CD8-positive, alpha-beta memory T cell (primary cell): ENCODE measurements at regions not wholly inside any gene's neighbourhood (a gene's known extent, or its start where the extent isn't known, plus 50 kb on each side); places are given as distances from the start of the nearest gene placed in this dataset.
"Not testable (repeated sequence)": the region's sequence is repeated elsewhere in the genome, so short reads cannot be mapped to it uniquely, and the experiment has no call there.

ENCODE experiments used
- CTCF ChIA-PET: fragments of 350-600 bp; sonication (Branson Sonifier 250); formaldehyde crosslinking; loops from one replicate; lab custom pipeline; 2021; ENCODE audit warnings: antibody characterized with exemption; lab: Charles Lee
- POLR2A ChIA-PET: fragments of 350-600 bp; sonication (Branson Sonifier 250); formaldehyde crosslinking; loops from one replicate; lab custom pipeline; 2021; ENCODE audit warnings: antibody characterized with exemption; lab: Charles Lee
- DNase-seq, 5 donors: peaks; one replicate each; pipeline versions ENCODE4 v3.0.0 to v3.0.0-alpha.2; 2020 to 2022; ENCODE audit warnings: mixed read lengths in 1 of 5
- H3K27ac ChIP-seq: one replicate; pipeline ENCODE4 v1.7.0; 2013; ENCODE audit warnings: low read depth, mild to moderate bottlenecking, low read length, moderate library complexity
- H3K27me3 ChIP-seq: 2 replicates; pipeline ENCODE4 v1.7.0; 2013; ENCODE audit warnings: low read length, mild to moderate bottlenecking; ENCODE audit not compliant: insufficient read depth, poor library complexity, severe bottlenecking
- H3K36me3 ChIP-seq: 2 replicates; pipeline ENCODE4 v1.7.0; 2013; ENCODE audit warnings: mild to moderate bottlenecking, low read length, moderate library complexity; ENCODE audit not compliant: insufficient read depth
- H3K4me1 ChIP-seq: 2 replicates; pipeline ENCODE4 v1.7.0; 2013; ENCODE audit warnings: mild to moderate bottlenecking, low read length, moderate library complexity; ENCODE audit not compliant: insufficient read depth
- H3K4me3 ChIP-seq: 2 replicates; pipeline ENCODE4 v1.7.0; 2013; ENCODE audit warnings: mild to moderate bottlenecking, low read length
- H3K9me3 ChIP-seq: 2 replicates; pipeline ENCODE4 v1.7.0; 2013; ENCODE audit warnings: mild to moderate bottlenecking, low read length
- H3K27ac Mint-ChIP-seq, 8 donors: one replicate each; pipeline ENCODE4 v1.8.0; 2020 to 2021; ENCODE audit warnings: mixed read lengths in 8 of 8, mild to moderate bottlenecking in 6 of 8, inconsistent platforms in 3 of 8, moderate library complexity in 3 of 8
- H3K27me3 Mint-ChIP-seq, 2 donors: one replicate each; pipeline ENCODE4 v1.8.0; 2020 to 2021; ENCODE audit warnings: mixed read lengths in 2 of 2, mild to moderate bottlenecking in 1 of 2, moderate library complexity in 1 of 2
- H3K36me3 Mint-ChIP-seq, 3 donors: one replicate each; pipeline ENCODE4 v1.8.0; 2020 to 2021; ENCODE audit warnings: mixed read lengths in 3 of 3, inconsistent platforms in 1 of 3, mild to moderate bottlenecking in 1 of 3
- H3K4me1 Mint-ChIP-seq, 3 donors: one replicate each; pipeline ENCODE4 v1.8.0; 2020 to 2021; ENCODE audit warnings: mixed read lengths in 3 of 3, inconsistent platforms in 1 of 3, mild to moderate bottlenecking in 1 of 3
- H3K4me3 Mint-ChIP-seq, 7 donors: one replicate each; pipeline ENCODE4 v1.8.0; 2020 to 2021; ENCODE audit warnings: mixed read lengths in 7 of 7, mild to moderate bottlenecking in 6 of 7, moderate library complexity in 4 of 7, inconsistent platforms in 2 of 7
- H3K9me3 Mint-ChIP-seq, 5 donors: one replicate each; pipeline ENCODE4 v1.8.0; 2020 to 2022; ENCODE audit warnings: mixed read lengths in 5 of 5, mild to moderate bottlenecking in 3 of 5, moderate library complexity in 2 of 5, inconsistent platforms in 1 of 5

- H3K4me1 ChIP-seq, result no peaks in the 10 kb centered on the region
- no peak overlapping the region for H3K4me3 ChIP-seq
- Mint-ChIP-seq H3K27ac (no peak overlapping the region), H3K4me3 (no peak overlapping the region), H3K4me1 (no peaks in the 10 kb centered on the region), H3K36me3 (no peaks in the 10 kb centered on the region), H3K9me3 (no peaks in the 10 kb centered on the region), H3K27me3 (peaks cover 0 to 3% of the 10 kb centered on the region in 2 donors)
- CTCF ChIA-PET, result no interaction called here
- POLR2A ChIA-PET, result no interaction called here
- no peak overlapping the region for H3K27ac ChIP-seq
- H3K36me3 ChIP-seq, result no peaks in the 10 kb centered on the region
- no peaks in the 10 kb centered on the region for H3K27me3 ChIP-seq
- H3K9me3 ChIP-seq, result no peaks in the 10 kb centered on the region
- no peak for DNase-seq
Observed at GRCh38 chr4:100340512-100341485, 150.5 kb upstream of the DDIT4L start.

DNA sequence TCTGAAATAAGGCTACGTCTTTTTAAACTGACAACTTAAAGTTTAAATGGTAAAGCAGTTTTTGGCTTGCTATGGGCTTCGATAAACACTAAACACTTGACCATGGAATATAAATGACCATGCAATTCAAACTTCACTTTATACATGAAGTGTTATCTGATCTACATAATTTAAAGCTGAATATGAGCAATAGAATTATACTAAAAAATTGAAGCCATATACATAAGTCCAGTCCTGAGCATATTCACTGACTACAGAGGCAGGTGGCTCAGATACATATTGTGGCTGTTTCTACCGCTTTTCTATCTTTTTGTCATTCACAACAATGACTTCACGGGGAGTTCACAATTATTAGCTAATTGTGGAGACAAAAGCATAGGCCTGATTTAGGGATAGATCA, 149.6 kb upstream of the DDIT4L start:
- Mint-ChIP-seq H3K4me3 (no peak overlapping the region), H3K27me3 (peaks cover 3 to 6% of the 10 kb centered on the region in 2 donors), H3K4me1 (no peaks in the 10 kb centered on the region), H3K36me3 (no peaks in the 10 kb centered on the region), H3K9me3 (peaks cover 0 to 6% (median 4%) of the 10 kb centered on the region in 5 donors), H3K27ac (no peak overlapping the region)
- CTCF ChIA-PET, result no interaction called here
- no peaks in the 10 kb centered on the region for H3K9me3 ChIP-seq
- H3K36me3 ChIP-seq, result no peaks in the 10 kb centered on the region
- no peak for DNase-seq
- no peak overlapping the region for H3K27ac ChIP-seq
- no peaks in the 10 kb centered on the region for H3K4me1 ChIP-seq
- POLR2A ChIA-PET, result no interaction called here
- H3K27me3 ChIP-seq, result no peaks in the 10 kb centered on the region
- no peak overlapping the region for H3K4me3 ChIP-seq

- H3K4me1 Mint-ChIP-seq, H3K36me3 Mint-ChIP-seq, POLR2A ChIA-PET, H3K4me1 ChIP-seq, H3K4me3 ChIP-seq, H3K4me3 Mint-ChIP-seq, DNase-seq, H3K27ac Mint-ChIP-seq, H3K36me3 ChIP-seq, H3K27ac ChIP-seq, H3K27me3 ChIP-seq, H3K9me3 ChIP-seq: not testable (repeated sequence)
- CTCF ChIA-PET, result interaction anchor here (1.1 kb wide), 1 partner anchor 29 kb away, joined by 3 read pairs; no protein-coding TSS in a partner anchor
- Mint-ChIP-seq H3K27me3 (peaks cover 8 to 14% of the 10 kb centered on the region in 2 donors), H3K9me3 (peaks cover 8 to 19% (median 14%) of the 10 kb centered on the region in 5 donors)
Observed at GRCh38 chr4:100333491-100333890, 143.2 kb upstream of the DDIT4L start.

DNA sequence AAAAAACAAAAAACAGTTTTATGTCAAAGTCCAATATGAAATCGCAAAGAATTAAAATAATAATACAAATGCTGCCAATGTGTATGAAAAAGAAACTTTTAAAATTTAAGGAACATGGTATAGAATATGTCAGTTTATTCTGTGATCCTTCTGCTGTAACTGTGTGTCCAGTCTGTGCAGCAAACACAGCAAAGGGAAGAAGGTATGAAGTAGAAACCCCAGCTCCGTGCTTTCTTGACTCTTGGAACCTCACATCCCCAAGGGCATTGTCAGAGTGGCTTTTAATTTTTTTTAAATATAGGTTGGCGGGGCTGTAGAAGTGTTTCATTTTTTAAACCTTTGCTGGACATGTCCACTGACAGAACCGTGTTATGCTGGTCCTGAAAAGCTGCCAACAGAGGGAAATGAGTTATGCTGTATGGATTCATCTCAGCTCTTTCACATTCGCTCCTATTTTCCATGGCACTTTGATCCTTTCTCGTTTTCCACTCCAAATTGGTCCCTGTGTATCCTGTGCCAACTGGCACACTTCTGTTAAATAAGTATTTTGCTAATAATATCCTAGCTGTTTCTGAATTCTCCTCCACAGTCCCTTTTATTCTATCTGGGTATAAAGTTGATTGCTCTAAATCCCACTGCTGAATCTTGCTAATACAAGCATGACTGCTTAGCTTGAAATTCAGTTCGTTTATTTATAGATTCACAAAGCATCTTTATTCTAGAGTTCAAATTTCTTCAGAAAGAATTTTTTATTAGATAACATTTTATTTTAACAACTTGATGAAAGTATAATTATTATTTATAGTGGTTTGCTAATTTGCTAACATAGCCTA, 127.0 kb upstream of the DDIT4L start:
- Histone ChIP-seq H3K9me3 (no peaks in the 10 kb centered on the region), H3K27ac (no peak overlapping the region), H3K36me3 (no peaks in the 10 kb centered on the region), H3K27me3 (no peaks in the 10 kb centered on the region), H3K4me1 (no peaks in the 10 kb centered on the region), H3K4me3 (no peak overlapping the region)
- DNase-seq, result no peak
- Mint-ChIP-seq H3K27ac (no peak overlapping the region), H3K4me1 (no peaks in the 10 kb centered on the region), H3K36me3 (no peaks in the 10 kb centered on the region), H3K9me3 (peaks cover 0 to 3% (median 0%) of the 10 kb centered on the region in 5 donors), H3K4me3 (no peak overlapping the region), H3K27me3 (peaks cover 2 to 11% of the 10 kb centered on the region in 2 donors)
- ChIA-PET CTCF (no interaction called here), POLR2A (no interaction called here)

DNA sequence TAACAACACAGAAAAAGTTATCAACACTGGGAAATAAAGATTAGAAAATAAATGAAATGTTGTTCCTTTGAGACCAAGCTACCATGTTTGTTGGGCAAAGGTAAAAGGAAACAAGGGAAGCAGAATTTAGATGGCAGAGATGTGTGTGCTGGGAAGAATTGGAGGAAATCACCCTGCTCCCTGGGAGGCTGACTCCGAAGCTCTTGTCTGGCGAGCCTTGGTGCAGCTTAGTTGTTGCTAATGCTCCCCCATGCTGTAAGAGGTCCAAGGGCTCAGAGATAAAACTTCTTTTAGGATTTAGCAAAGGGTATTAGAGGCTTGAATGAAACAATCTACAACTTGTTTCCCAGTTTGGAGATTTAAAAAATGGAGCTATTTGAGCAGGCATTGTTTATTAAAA, 123.8 kb upstream of the DDIT4L start:
- Histone ChIP-seq H3K9me3 (no peaks in the 10 kb centered on the region), H3K36me3 (no peaks in the 10 kb centered on the region), H3K4me1 (no peaks in the 10 kb centered on the region), H3K27me3 (no peaks in the 10 kb centered on the region), H3K4me3 (no peak overlapping the region), H3K27ac (no peak overlapping the region)
- Mint-ChIP-seq H3K36me3 (no peaks in the 10 kb centered on the region), H3K4me1 (no peaks in the 10 kb centered on the region), H3K27me3 (peaks cover 6 to 17% of the 10 kb centered on the region in 2 donors), H3K4me3 (no peak overlapping the region), H3K27ac (no peak overlapping the region), H3K9me3 (no peaks in the 10 kb centered on the region)
- ChIA-PET CTCF (no interaction called here), POLR2A (no interaction called here)
- no peak for DNase-seq

GRCh38 chr4:100312615-100313350, 122.5 kb upstream of the DDIT4L start:
- H3K4me3 ChIP-seq, result no peak overlapping the region
- no peaks in the 10 kb centered on the region for H3K4me1 ChIP-seq
- H3K9me3 ChIP-seq, result no peaks in the 10 kb centered on the region
- Mint-ChIP-seq H3K4me3 (no peak overlapping the region), H3K9me3 (no peaks in the 10 kb centered on the region), H3K4me1 (no peaks in the 10 kb centered on the region), H3K36me3 (no peaks in the 10 kb centered on the region), H3K27me3 (peaks cover 6 to 17% of the 10 kb centered on the region in 2 donors), H3K27ac (no peak overlapping the region)
- H3K27me3 ChIP-seq, result no peaks in the 10 kb centered on the region
- POLR2A ChIA-PET, result no interaction called here
- H3K36me3 ChIP-seq, result no peaks in the 10 kb centered on the region
- H3K27ac ChIP-seq, result no peak overlapping the region
- no peak for DNase-seq
- CTCF ChIA-PET, result no interaction called here

DNA sequence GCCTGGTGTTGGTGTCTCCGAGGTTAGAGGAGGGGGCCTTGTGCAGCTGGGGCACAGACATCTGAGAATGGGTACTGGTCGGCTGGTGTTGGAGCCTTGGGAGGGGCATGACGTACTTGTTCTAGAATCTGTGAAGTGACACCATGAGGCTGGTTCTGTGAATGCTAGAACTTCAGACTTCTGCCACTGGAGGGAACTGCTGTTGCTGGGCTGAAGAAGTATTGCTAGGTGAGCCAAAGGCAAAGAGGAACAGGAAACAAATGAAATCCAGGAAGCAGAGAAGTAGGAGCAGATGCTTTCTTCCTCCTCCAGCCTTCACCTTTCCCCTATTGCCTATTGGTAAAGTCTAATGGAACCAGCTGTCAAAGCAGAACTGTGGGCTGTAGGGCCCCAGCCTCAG, 120.9 kb upstream of the DDIT4L start:
- Mint-ChIP-seq H3K4me3 (no peak overlapping the region), H3K4me1 (no peaks in the 10 kb centered on the region), H3K27ac (no peak overlapping the region), H3K9me3 (no peaks in the 10 kb centered on the region), H3K36me3 (no peaks in the 10 kb centered on the region), H3K27me3 (peaks cover 6 to 17% of the 10 kb centered on the region in 2 donors)
- H3K4me3 ChIP-seq, result no peak overlapping the region
- CTCF ChIA-PET, result interaction anchor here (1.0 kb wide), 1 partner anchor 11 kb away, joined by 3 read pairs; no protein-coding TSS in a partner anchor
- H3K36me3 ChIP-seq, result no peaks in the 10 kb centered on the region
- H3K4me1 ChIP-seq, result no peaks in the 10 kb centered on the region
- no peak for DNase-seq
- no peaks in the 10 kb centered on the region for H3K27me3 ChIP-seq
- no peak overlapping the region for H3K27ac ChIP-seq
- POLR2A ChIA-PET, result no interaction called here
- no peaks in the 10 kb centered on the region for H3K9me3 ChIP-seq
